ENCODE measurements at regions not wholly inside any gene's neighbourhood (a gene's known extent, or its start where the extent isn't known, plus 50 kb on each side); places are given as distances from the start of the nearest gene placed in this dataset.

GRCh38 chr6:54786154-54786553, 60.4 kb upstream of the FAM83B start:
- TF ChIP-seq, protein P1, sequence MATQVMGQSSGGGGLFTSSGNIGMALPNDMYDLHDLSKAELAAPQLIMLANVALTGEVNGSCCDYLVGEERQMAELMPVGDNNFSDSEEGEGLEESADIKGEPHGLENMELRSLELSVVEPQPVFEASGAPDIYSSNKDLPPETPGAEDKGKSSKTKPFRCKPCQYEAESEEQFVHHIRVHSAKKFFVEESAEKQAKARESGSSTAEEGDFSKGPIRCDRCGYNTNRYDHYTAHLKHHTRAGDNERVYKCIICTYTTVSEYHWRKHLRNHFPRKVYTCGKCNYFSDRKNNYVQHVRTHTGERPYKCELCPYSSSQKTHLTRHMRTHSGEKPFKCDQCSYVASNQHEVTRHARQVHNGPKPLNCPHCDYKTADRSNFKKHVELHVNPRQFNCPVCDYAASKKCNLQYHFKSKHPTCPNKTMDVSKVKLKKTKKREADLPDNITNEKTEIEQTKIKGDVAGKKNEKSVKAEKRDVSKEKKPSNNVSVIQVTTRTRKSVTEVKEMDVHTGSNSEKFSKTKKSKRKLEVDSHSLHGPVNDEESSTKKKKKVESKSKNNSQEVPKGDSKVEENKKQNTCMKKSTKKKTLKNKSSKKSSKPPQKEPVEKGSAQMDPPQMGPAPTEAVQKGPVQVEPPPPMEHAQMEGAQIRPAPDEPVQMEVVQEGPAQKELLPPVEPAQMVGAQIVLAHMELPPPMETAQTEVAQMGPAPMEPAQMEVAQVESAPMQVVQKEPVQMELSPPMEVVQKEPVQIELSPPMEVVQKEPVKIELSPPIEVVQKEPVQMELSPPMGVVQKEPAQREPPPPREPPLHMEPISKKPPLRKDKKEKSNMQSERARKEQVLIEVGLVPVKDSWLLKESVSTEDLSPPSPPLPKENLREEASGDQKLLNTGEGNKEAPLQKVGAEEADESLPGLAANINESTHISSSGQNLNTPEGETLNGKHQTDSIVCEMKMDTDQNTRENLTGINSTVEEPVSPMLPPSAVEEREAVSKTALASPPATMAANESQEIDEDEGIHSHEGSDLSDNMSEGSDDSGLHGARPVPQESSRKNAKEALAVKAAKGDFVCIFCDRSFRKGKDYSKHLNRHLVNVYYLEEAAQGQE (IDR thresholded peaks at IDR 0.05; ENCODE audit: unreplicated experiment): no peak
- no peak for TF ChIP-seq EZH2phosphoT487 (IDR thresholded peaks at IDR 0.05; ENCODE audit: unreplicated experiment)
- TF ChIP-seq EZH2 (IDR thresholded peaks at IDR 0.05; ENCODE audit: low read depth, unreplicated experiment): no peak
- no peak for TF ChIP-seq CTCF (conservative IDR thresholded peaks at IDR 0.05; ENCODE audit: low read depth in 2 of 2)
- no peak for TF ChIP-seq POLR2AphosphoS5 (IDR thresholded peaks at IDR 0.05; ENCODE audit: low read depth)
- TF ChIP-seq NANOG (IDR thresholded peaks at IDR 0.05; ENCODE audit: borderline replicate concordance): no peak
- TF ChIP-seq ZNF114 (CRISPR knock-in tag; IDR thresholded peaks at IDR 0.05): no peak
